Panc1 (cell line): ENCODE measurements at regions not wholly inside any gene's neighbourhood (a gene's known extent, or its start where the extent isn't known, plus 50 kb on each side); places are given as distances from the start of the nearest gene placed in this dataset.

Source experiments
- CTCF ChIP-seq: fragments of 450-650 bp; IDR thresholded peaks from 2 replicates; pipeline ENCODE4 v1.5.1; 2017; ENCODE audit warnings: mild to moderate bottlenecking
- POLR2AphosphoS5 ChIP-seq: IDR thresholded peaks from 2 replicates; pipeline ENCODE4 v1.6.1; 2012; ENCODE audit warnings: mild to moderate bottlenecking, low read depth, low read length, moderate library complexity

- TF ChIP-seq CTCF (no peak), POLR2AphosphoS5 (no peak)
Measured at GRCh38 chr5:73286896-73287295, 113.9 kb downstream of the TMEM174 start.
